ENCODE measurements at regions not wholly inside any gene's neighbourhood (a gene's known extent, or its start where the extent isn't known, plus 50 kb on each side); places are given as distances from the start of the nearest gene placed in this dataset.

- TF ChIP-seq CTCF (IDR thresholded peaks at IDR 0.05): no peak
- TF ChIP-seq POLR2A (IDR thresholded peaks at IDR 0.05): no peak
Observed at GRCh38 chr13:22717036-22717435, 463.7 kb upstream of the SGCG start.

Measured in lower leg skin (tissue), 3 donors.